ENCODE measurements at regions not wholly inside any gene's neighbourhood (a gene's known extent, or its start where the extent isn't known, plus 50 kb on each side); places are given as distances from the start of the nearest gene placed in this dataset.
"Not testable (repeated sequence)": the region's sequence is repeated elsewhere in the genome, so short reads cannot be mapped to it uniquely, and the experiment has no call there.

DNA sequence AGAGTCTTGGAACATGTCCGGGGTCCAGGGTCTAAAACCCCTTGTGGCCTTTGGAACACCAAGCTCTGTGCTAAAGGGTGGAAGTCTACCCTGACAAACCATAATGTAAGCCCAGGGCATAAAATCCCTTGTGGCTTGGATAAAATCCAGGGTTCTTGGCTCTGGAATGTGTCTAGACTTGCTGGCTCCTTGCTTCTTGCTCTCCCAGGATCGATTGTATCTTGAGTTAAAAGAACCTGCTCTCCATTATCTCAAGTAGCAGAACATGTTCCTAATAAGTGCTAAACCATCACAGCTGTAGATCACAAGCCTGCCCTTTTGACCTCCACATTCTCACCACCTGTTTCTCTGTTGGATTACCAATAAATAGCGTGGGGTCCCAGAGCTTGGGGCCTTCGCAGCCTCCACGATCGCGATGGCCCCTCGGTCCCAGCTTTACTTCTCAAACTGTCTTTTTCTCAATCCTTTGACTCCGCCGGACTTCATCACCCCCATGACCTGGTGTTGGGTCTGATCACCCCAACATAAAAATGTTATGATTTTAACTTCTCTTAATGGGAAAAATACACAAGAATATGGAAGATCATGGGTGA, 100.9 kb upstream of the PCLO start:
- not testable (repeated sequence) for H3K27me3 ChIP-seq (replicated peaks; ENCODE audit: control insufficient read depth, insufficient read depth, low read length); H3K36me3 ChIP-seq (ENCODE audit: control insufficient read depth, insufficient read depth, low read length, severe bottlenecking); H3K9ac ChIP-seq (ENCODE audit: low read length); H3K9me3 ChIP-seq (ENCODE audit: control insufficient read depth, low read length); H3K4me3 ChIP-seq (ENCODE audit: low read length)
- peak; percentile 26 for DNase-seq (ENCODE audit: low read depth)
- peaks cover 15% of the 10 kb centered on the region for H3K4me1 ChIP-seq (ENCODE audit: control insufficient read depth, insufficient read depth, low read length)

DNA sequence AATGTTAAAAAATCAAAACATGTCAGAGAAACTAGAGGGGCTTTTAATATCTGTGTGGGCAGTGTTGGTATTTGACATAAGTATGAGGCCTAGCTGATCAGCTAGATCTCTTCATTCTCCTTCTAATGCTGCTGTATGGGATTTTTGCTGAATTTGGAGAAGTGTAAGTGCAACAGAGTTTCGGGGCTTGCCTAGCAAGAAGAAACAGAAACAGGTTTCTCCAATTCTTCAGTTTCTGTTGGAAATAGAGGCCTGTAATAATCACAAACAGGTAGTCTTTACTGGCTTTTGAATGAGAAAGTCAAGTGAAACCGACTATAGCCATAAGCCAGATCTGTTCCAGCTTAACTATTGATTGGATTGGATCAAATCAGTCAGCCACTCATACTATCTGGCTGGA, 96.4 kb upstream of the PCLO start:
- no peak overlapping the region for H3K4me3 ChIP-seq (ENCODE audit: low read length)
- H3K36me3 ChIP-seq (ENCODE audit: control insufficient read depth, insufficient read depth, low read length, severe bottlenecking), result no peaks in the 10 kb centered on the region
- H3K27me3 ChIP-seq (replicated peaks; ENCODE audit: control insufficient read depth, insufficient read depth, low read length), result no peaks in the 10 kb centered on the region
- H3K9ac ChIP-seq (ENCODE audit: low read length), result no peak overlapping the region
- no peak for DNase-seq (ENCODE audit: low read depth)
- H3K9me3 ChIP-seq (ENCODE audit: control insufficient read depth, low read length), result no peaks in the 10 kb centered on the region
- peaks cover 14% of the 10 kb centered on the region for H3K4me1 ChIP-seq (ENCODE audit: control insufficient read depth, insufficient read depth, low read length)

DNA sequence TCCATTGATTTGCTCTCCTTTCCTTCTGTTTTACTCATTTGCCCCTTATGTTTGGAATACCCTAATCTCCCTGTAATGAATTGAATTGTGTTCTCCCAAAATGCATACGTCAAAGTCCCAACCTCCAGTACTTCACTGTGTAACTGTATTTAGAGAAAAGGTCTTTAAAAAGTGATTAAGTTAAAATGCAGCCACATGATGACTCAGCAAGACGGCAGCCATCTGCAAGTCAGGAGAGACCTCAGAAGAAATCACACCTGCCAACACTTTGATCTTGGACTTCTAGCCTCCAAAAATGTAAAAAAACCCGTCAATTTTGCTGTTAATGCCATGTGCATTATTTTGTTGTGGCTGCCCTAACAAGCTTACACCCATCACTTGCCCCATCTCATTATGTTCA, 85.3 kb upstream of the PCLO start:
- Histone ChIP-seq H3K4me1 (ENCODE audit: control insufficient read depth, insufficient read depth, low read length) (no peaks in the 10 kb centered on the region), H3K27me3 (replicated peaks; ENCODE audit: control insufficient read depth, insufficient read depth, low read length) (no peaks in the 10 kb centered on the region), H3K4me3 (ENCODE audit: low read length) (no peak overlapping the region), H3K36me3 (ENCODE audit: control insufficient read depth, insufficient read depth, low read length, severe bottlenecking) (no peaks in the 10 kb centered on the region), H3K9ac (ENCODE audit: low read length) (no peak overlapping the region), H3K9me3 (ENCODE audit: control insufficient read depth, low read length) (peaks cover 3% of the 10 kb centered on the region)
- DNase-seq (ENCODE audit: low read depth), result no peak

DNA sequence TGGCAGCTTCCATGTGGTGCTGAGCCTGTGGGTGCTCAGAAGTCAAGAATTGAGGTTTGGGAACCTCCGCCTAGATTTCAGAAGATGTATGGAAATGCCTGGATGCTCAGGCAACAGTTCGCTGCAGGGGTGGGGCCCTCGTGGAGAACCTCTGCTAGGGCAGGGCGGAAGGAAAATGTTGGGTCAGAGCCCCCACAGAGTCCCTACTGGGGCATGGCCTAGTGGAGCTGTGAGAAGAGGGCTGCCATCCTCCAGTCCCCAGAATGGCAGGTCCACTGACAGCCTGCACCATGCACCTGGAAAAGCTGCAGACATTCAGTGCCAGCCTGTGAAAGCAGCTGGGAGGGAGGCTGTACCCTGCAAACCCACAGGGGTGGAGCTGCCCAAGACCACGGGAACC, 56.5 kb upstream of the PCLO start:
- not testable (repeated sequence) for H3K9me3 ChIP-seq (ENCODE audit: control insufficient read depth, low read length); H3K27me3 ChIP-seq (replicated peaks; ENCODE audit: control insufficient read depth, insufficient read depth, low read length); H3K9ac ChIP-seq (ENCODE audit: low read length); H3K4me3 ChIP-seq (ENCODE audit: low read length); DNase-seq (ENCODE audit: low read depth); H3K36me3 ChIP-seq (ENCODE audit: control insufficient read depth, insufficient read depth, low read length, severe bottlenecking); H3K4me1 ChIP-seq (ENCODE audit: control insufficient read depth, insufficient read depth, low read length)

DNA sequence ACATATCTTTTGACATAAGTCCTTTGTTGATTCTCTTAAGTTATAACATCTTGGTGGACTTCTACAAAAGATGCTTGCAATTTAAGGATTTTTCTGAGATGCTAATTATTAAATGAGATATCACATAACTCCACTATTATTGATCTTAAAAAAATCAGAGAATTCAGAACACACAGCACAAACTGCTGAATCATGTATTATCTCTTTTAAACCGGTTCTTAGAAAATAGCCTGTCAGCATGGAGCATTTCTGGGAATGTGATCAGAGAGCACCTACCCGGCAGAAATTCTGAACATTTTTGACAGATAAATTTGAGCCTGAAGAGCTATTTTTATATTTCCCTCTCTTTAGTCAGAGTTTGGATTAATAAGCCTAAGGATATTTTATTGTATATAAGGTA, 50.2 kb upstream of the PCLO start:
- no peaks in the 10 kb centered on the region for H3K4me1 ChIP-seq (ENCODE audit: control insufficient read depth, insufficient read depth, low read length)
- no peak overlapping the region for H3K4me3 ChIP-seq (ENCODE audit: low read length)
- H3K9me3 ChIP-seq (ENCODE audit: control insufficient read depth, low read length), result no peaks in the 10 kb centered on the region
- no peak overlapping the region for H3K9ac ChIP-seq (ENCODE audit: low read length)
- no peaks in the 10 kb centered on the region for H3K36me3 ChIP-seq (ENCODE audit: control insufficient read depth, insufficient read depth, low read length, severe bottlenecking)
- H3K27me3 ChIP-seq (replicated peaks; ENCODE audit: control insufficient read depth, insufficient read depth, low read length), result no peaks in the 10 kb centered on the region
- DNase-seq (ENCODE audit: low read depth), result no peak
